IPS-NIHi7 (cell line): ENCODE measurements at regions not wholly inside any gene's neighbourhood (a gene's known extent, or its start where the extent isn't known, plus 50 kb on each side); places are given as distances from the start of the nearest gene placed in this dataset.
"Not testable (repeated sequence)": the region's sequence is repeated elsewhere in the genome, so short reads cannot be mapped to it uniquely, and the experiment has no call there.

Experiments
- DNase-seq: peaks from one replicate; pipeline ENCODE4 v3.0.0; 2012; ENCODE audit warnings: mixed read lengths; ENCODE audit errors: extremely low spot score

DNA sequence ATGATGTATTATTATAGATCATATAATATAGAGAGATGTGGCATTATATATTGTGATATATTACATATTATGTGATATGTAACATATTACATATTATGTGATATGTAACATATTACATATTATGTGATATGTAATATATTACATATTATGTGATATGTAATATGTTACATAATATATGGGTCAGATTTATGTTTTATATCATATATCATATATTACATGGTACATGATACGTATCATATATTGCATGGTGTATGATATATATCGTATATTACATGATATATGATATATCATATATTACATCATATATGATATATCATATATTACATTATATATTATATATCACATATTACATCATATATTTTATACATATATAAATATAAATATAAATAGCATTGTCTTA is 164.1 kb upstream of the NEBL start:
- no peak for DNase-seq

DNA sequence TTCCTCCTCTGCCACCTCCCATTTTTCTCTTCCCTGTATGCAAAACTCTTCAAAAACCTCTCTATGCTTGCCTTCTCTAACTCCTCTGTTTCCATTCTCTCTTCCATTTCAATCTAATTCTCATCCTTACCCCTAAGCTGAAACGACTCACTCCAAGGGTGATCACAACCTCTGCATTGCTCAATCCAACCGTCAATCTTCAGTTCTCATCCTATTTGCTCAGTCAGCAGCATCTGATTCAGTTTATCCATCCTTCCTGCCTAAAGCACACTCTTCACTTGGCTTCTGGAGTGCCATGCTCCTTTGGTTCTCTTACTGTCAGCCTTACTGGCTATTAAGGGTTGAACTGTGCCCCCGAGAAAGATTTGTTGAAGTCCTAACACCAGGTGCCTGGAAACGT is 163.5 kb upstream of the NEBL start:
- no peak for DNase-seq

DNA sequence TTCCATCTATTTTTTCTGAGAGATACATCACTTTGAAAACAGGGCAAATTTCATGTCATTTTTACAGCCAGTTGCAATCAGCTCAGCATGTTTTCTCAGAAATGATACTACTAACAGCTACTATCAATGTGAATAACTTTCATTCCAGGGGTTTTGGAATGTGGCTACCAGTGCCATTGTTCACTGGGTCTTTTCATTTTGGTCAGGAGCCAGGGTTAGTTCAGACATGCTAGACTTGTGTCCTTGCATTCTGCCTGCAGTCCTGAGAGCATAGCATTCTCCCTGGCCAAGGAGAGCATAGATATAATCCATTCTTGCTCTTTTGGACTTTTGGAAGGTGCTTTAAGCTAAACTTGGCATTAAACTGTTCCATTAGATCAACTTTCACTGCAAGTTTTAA is 160.9 kb upstream of the NEBL start:
- DNase-seq, result no peak

DNA sequence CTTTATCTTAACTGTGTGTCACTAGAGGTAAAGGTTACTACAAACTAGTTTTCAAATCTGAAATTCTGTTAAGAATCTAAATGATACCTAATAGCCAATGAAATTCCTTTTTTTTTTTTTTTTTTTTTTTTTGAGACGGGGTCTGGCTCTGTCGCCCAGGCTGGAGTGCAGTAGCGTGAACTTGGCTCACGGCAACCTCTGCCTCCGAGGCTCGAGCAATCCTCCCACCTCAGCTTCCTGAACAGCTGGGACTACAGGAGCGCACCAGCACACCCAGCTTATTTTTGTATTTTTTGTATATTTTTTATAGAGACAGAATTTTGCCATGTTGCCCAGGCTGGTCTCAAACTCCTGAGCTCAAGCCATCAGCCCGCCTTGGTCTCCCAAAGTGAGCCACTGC is 160.3 kb upstream of the NEBL start:
- no peak for DNase-seq

DNA sequence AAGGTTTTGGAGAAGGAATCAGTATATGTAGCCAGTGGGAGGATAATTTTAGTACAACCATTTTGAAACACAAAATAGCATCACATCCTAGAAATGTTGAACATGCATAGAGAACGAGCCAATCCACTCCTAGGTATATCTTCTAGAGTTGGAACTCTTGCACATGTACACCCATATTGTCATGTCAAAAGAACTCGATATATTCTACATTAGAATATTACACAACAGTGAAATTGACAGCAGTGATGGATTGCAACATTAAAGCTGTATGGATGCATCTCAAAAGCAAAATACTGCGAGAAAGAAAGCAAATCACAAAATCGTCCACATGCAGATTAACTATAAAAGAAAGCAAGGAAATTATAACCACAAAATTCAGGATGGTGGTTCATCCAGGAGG is 159.3 kb upstream of the NEBL start:
- no peak for DNase-seq

DNA sequence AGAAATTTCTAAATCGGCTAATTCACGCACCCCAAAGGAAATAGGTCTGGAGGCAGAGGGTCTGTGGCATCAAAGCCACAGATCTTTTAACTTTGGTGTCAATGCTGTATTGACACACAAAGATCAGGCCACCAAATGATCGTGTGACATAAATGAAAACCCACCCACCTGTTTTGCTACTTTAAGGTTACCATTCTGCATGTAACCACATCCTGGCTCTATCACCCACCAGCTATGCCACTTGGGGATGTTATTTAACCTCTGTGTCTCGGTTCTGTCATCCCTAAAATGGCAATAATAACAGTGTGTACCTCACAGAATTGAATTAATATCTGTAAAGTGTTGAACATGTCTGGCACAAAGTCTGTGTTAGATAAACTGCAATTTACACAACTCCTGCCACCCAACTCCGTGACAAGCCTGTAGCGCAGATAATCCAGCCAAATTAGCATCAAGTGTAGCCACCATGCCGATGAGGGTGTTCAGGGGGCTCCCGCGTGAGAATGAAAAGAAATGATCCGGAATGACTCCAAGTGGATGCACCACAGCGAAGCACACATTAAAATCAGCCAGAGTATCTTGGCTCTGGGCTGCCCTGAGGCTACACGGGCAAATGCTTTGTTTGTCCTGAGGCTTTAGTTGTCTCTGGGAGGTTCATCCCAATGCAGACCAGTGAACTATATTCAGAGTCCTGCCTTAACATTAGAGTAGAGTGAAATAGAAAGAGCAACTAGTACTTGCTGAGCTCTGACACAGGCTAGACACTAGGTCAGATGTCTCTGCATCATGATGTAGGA is 158.4 kb upstream of the NEBL start:
- DNase-seq, result no peak

DNA sequence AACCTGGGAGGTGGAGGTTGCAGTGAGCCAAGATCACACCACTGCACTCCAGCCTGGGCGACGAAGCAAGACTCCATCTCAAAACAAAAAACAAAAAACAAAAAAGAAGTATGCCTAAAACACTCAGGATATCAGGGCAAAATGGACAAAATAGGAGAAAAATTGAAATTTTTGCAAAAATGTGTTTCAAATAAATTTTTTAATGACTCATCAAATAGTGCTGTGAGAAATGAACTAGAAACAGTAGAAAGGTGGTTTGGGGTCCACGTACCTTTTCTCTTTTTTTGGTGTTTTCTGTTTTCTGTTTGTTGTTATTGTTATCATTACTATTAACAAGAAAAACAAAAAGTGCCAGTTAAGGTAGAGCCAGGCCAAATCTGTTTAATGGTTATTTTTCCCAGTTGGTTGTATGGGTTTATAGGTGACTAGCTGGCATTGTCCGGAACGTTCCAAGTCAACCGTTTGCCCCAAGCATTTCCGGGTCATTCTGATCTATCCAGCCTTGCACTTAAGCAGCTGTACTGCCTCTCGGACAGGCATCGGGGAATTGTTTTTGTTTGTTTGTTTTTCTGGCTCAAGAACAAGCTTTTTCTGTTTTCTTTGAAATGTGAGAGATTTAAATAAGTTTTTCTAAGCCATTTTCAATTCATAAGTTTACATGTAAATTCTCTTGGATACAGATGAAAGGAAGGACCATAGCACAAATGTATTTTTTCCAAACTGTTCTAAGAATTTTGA is 157.0 kb upstream of the NEBL start:
- no peak for DNase-seq

DNA sequence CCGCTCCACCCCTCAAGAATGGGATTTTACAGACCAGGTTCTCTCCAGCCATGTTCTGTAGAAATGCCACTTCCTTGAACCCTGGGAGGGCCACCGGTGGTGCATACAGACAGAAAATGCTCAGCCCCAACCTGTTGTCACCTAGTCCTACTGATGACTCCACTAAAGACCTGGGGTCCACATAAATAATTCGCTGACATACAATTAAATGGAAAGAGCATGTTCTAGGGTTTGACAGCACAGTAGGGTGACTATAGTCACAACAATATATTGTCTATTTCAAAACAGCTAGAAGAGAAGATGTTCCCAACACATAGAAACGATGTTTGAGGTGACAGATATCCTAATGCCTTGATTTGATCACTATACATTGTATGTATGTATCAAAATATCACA is 155.6 kb upstream of the NEBL start:
- DNase-seq, result no peak

DNA sequence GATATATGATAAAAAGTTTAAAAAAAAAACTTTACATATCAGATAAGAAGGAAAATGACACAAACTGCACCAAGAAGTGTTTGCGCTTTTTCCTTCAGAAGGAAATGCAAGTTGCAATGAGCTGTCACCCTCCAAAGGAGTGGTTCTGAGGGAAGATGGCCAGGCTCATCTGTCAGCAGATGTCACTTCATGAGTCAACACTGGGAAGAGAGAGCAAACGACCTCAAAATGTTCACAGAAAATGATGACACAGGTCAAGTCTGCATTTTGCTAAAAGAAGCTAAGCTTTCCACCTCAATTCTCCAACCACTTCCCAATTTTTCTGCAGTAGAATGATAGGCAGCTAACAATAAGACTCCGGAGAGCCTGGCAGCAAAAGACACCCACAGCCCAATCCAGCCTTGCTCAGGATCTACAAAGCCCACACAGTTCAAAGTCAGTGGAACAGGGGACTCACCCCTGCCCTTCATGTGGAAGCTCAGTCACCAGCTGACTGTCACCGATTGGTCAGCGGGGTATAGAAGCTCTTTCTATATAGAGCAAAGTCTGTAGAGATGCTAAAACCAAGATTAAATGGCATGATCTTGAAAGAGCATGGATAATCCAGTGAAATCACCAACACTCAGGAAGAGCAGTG is 155.1 kb upstream of the NEBL start:
- no peak for DNase-seq

DNA sequence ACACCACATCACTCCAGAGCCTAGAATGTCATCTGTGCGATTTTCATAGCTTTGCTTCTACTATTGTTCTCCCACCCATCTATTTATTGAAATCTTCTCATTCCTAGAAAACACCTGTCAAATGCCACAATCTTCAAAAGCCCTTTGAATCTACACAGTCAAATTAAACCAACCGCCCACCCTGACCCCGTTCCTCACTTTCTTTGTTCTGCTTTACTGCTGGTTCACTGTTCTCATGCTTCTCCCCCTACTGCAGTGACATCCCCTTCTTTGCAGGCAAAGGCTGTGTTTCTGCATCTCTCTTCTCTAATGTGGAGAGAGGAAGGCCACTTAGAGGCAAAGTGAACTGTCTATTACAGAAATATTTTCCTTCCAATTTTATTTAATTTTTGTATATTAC is 152.4 kb upstream of the NEBL start:
- DNase-seq, result no peak

DNA sequence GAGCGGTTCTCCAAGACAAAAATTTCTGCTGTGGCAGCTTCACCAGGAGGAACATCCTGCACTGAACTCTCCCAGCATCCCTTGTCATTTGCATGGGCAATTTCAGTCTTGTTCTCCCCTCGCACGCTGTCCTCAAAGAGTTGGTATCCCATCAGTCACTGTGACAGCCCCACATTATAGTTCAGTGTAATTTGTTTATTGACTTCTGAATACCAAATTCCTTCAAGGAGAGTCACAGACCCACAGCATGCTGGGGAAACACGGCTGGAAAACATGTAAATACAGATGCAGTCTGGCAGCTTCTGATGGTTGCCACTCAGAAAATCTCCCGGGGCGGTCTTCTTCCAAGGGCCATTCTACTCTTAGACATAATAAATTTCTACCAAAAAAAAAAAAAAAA is 151.0 kb upstream of the NEBL start:
- no peak for DNase-seq

DNA sequence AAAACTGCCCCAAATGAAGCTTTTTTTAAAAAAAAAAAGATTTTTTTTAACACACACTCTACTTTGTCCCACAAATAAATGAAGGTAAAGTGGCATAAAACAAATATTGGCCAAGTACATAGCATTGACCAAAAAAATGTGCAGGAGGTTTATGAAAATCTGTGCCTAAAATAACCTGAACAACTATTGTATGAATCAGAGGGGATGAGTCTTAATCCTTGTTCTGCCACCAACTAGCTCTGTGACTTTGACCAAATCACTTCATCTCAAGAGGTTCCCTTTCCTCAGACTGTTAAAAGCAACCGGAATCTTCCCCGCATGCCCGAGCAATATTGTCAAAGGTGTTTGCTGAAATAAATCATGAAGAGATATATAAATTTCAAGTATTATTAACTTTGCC is 150.4 kb upstream of the NEBL start:
- DNase-seq, result no peak

DNA sequence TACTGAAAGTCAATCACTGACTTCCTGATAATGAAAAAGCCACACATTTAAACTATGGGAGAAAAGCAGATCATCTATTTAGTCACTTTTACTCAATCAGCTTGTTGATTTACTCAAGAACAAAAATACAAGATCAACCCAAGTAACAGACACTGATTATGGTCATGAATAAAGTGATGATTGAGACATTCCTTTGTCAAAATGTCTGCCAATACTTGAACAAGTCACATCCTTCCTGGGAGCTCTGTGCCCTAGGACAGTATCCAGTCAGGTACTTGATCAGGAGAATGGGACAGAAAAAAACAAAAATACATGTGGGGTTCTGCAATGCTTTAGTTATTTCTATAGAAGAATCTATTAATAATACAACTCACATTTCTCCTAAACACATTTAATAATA is 150.0 kb upstream of the NEBL start:
- no peak for DNase-seq

DNA sequence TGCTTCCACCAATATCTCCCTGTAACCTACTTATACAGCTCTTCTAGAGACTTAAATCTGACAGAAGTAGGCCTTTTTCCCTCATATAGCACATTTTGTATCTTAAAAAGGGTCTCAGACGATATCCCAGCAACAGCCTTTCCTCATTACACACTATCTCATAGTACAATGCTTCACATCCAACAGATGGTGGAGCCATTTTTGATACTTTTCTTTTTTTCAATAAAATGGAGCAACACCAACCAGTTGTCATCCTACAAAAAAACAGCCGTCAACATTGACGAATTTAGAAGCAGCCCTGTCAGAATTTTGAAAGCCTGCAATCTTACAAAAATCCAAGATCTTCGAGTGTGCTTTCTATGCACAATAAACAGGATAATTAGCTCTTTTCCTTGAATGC is 145.9 kb upstream of the NEBL start:
- no peak for DNase-seq

DNA sequence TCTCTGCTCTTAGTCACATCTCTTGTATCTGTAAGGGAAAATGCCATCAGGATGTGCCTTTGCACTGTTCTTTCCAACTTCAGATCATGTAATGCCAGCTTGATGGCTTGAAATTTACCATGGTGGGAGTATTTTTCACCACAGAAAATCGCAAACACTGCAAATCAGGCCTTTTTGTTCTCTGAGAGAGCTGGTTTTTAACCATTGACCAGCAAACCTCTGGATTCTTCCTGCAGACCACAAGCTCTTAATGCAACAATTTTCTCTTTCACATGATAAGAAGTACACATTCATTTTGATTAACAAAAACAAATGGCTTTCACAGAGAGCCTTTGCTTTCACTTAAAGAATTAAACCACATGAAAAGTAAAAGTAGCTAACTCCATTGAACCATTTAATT is 145.4 kb upstream of the NEBL start:
- DNase-seq, result no peak

DNA sequence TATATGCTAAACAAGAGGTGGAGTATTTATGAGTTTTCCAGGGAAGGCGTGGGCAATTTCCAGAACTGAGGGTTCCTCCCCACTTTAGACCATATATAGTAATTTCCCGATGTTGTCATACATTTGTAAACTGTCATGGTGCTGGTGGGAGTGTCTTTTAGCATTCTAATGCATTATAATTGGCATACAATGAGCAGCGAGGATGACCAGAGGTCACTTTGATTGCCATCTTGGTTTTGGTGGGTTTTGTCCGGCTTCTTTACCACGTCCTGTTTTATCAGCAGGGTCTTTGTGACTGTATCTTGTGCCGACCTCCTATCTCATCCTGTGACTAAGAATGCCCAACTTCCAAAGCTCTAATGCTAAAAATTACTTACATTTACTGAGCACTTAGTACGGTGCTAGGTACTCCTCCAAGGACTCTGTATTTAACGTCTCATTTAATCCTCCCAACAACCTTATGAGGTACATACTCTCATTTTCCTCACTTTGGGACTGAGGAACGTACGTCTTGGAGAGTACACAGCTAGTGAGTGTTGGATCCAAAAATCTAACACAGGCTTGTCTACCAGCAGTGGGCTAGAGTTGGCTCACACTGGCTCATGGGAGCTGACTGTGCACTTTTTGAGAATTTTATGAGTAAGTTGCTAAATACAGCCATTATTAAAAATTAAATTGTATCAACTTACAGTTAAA is 144.8 kb upstream of the NEBL start:
- DNase-seq, result no peak

DNA sequence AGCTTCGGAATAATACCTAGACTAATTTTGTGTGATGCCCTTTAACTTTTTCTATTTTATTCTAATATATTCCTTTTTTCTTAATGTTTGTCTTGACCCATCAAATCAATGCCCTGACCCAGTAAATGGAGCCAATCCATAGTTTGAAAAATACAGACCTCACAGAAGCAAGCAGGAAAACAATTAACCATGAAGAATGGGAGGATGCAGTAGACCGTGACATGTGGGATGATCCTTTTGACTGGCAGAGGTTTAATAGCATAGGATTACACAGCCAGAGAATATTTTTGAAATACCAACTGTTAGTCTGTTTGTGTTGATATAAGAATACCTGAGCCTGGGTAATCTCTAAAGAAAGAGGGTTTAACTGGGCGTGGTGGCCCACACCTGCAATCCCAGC is 142.6 kb upstream of the NEBL start:
- no peak for DNase-seq

DNA sequence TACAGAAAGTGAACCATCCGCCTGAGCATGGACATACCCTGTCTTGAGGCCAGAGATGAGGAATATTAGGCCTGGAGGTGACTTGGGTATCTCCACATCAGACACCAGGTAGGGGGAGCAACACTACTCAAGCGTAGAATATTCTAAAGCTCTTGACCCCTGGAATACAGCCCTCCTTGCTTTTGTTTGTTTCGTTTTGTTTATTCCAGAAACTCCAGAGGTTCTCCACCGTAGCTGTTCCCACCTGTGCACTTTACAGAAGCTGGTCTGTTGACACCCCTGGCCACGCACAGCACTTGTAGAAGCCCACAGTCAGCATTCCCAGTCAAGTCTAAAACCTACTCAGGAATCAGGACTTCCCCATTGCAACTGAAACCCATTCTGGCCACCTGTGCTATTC is 139.6 kb upstream of the NEBL start:
- no peak for DNase-seq

DNA sequence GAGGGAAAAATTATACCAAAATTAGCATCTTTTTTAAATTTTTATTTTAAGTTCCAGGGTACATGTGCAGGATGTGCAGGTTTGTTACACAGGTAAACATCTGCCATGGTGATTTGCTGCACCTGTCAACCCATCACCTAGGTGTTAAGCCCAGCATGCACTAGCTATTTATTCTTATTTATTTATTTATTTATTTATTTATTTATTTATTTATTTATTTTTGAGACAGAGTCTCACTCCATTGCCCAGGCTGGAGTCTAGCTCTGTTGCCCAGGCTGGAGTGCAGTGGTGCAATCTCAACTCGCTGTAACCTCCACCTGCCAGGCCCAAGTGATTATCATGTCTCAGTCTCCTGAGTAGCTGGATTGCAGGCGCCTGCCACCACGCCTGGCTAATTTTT is 137.7 kb upstream of the NEBL start:
- not testable (repeated sequence) for DNase-seq

DNA sequence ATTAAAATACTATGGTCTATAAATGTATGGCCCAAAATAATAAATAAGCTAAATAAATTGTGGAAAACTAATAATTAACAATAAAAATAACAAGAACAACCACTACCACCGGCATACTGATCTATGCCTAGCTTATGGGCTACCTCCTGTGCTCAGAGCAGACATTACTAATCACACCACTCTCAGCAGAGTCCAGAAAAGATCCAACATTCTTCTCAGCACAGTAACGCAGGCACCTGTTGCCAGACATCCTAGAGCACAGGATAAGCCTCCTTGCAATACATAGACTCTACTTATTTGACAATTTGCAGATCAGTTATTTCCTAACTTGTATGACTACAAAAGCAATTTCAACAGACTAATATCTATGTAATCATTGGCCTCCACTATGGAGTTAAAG is 137.1 kb upstream of the NEBL start:
- no peak for DNase-seq

DNA sequence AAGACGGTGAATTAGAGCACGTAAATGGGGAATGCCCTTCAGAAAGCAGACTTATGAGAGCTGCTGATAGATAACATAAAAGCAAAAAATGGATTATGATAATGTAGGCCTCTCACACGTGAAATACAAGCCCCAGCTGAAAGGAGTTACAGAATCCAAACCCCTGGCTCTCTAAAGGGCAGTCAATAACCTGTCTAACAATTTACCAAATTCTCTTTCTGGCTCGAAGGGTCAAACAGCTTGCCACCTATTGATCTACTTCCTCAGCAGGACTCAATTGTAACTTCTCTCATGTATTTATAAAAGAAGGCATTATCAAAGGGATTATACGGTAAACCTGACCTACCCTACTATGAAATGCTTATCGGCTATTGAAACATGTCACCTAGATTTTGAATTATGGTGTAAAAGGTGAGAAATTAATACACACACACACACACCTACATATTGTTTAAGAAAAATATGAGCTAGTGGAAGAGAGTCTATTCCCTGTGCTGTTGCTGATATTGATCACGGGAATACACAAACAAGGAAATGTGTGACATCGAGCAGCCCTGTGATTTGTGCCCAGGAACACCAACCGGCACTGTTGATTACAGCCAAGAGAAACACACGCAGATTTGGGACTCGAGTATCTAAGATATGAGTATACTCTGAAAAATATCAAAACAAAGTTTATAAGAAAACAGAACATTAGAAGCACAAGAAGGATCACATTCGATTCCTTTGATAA is 135.6 kb upstream of the NEBL start:
- DNase-seq, result no peak
